H9 (cell line): ENCODE measurements at regions not wholly inside any gene's neighbourhood (a gene's known extent, or its start where the extent isn't known, plus 50 kb on each side); places are given as distances from the start of the nearest gene placed in this dataset.

Source experiments
- DNase-seq: peaks from one replicate; pipeline ENCODE4 v3.0.0-alpha.2; 2017
- H2AFZ ChIP-seq: one replicate; pipeline ENCODE4 v1.6.1; 2013; ENCODE audit warnings: mild to moderate bottlenecking, low read length, control low read depth, moderate library complexity
- H2AK5ac ChIP-seq: 2 replicates; pipeline ENCODE4 v1.6.1; 2013; ENCODE audit warnings: low read length, control low read depth, mixed read lengths; ENCODE audit not compliant: insufficient read length
- H2BK120ac ChIP-seq: one replicate; pipeline ENCODE4 v1.6.1; 2013; ENCODE audit warnings: low read depth, mild to moderate bottlenecking, low read length, control low read depth, inconsistent platforms; ENCODE audit not compliant: poor library complexity, severe bottlenecking
- H2BK12ac ChIP-seq: 2 replicates; pipeline ENCODE4 v1.6.1; 2013; ENCODE audit warnings: low read length, control low read depth, mixed read lengths, low read depth; ENCODE audit not compliant: insufficient read length
- H2BK15ac ChIP-seq: 2 replicates; pipeline ENCODE4 v1.6.1; 2013; ENCODE audit warnings: low read depth, low read length, control low read depth
- H2BK20ac ChIP-seq: one replicate; pipeline ENCODE4 v1.6.1; 2013; ENCODE audit warnings: low read depth, mild to moderate bottlenecking, low read length, control low read depth, inconsistent platforms; ENCODE audit not compliant: poor library complexity, severe bottlenecking
- H2BK5ac ChIP-seq: 2 replicates; pipeline ENCODE4 v1.6.1; 2013; ENCODE audit warnings: low read length, control low read depth, mixed read lengths; ENCODE audit not compliant: insufficient read length
- H3K14ac ChIP-seq: 2 replicates; pipeline ENCODE4 v1.6.1; 2013; ENCODE audit warnings: low read length, control low read depth; ENCODE audit not compliant: insufficient read depth
- H3K18ac ChIP-seq: 2 replicates; pipeline ENCODE4 v1.6.1; 2013; ENCODE audit warnings: low read depth, mild to moderate bottlenecking, mixed read lengths, low read length, control low read depth; ENCODE audit not compliant: insufficient read length
- H3K23ac ChIP-seq: 2 replicates; pipeline ENCODE4 v1.6.1; 2013; ENCODE audit warnings: low read length, control low read depth, mixed read lengths, low read depth; ENCODE audit not compliant: insufficient read length
- H3K23me2 ChIP-seq: 2 replicates; pipeline ENCODE4 v1.6.1; 2013; ENCODE audit warnings: low read depth, mild to moderate bottlenecking, mixed read lengths, low read length, control low read depth; ENCODE audit not compliant: insufficient read length, poor library complexity, severe bottlenecking
- H3K27ac ChIP-seq: 2 replicates; pipeline ENCODE4 v1.5.1; 2013; ENCODE audit warnings: low read length, control low read depth, mixed read lengths, low read depth; ENCODE audit not compliant: insufficient read length
- H3K27me3 ChIP-seq: 2 replicates; pipeline ENCODE4 v1.6.1; 2013; ENCODE audit warnings: low read length, control low read depth, inconsistent platforms; ENCODE audit not compliant: insufficient read depth
- H3K4ac ChIP-seq: 2 replicates; pipeline ENCODE4 v1.6.1; 2013; ENCODE audit warnings: low read depth, mild to moderate bottlenecking, control low read depth, inconsistent platforms, low read length, moderate library complexity
- H3K4me1 ChIP-seq: 2 replicates; pipeline ENCODE4 v1.6.1; 2013; ENCODE audit warnings: low read length, control low read depth, inconsistent platforms; ENCODE audit not compliant: insufficient read depth
- H3K4me2 ChIP-seq: 2 replicates; pipeline ENCODE4 v1.6.1; 2013; ENCODE audit warnings: low read length, control low read depth, mixed read lengths; ENCODE audit not compliant: insufficient read length, insufficient read depth
- H3K56ac ChIP-seq: 2 replicates; pipeline ENCODE4 v1.6.1; 2013; ENCODE audit warnings: low read depth, mild to moderate bottlenecking, mixed read lengths, low read length, control low read depth; ENCODE audit not compliant: insufficient read length
- H3K79me1 ChIP-seq: 2 replicates; pipeline ENCODE4 v1.6.1; 2013; ENCODE audit warnings: low read depth, mild to moderate bottlenecking, moderate library complexity, low read length, control low read depth, inconsistent platforms; ENCODE audit not compliant: insufficient read depth, poor library complexity, severe bottlenecking
- H3K79me2 ChIP-seq: 2 replicates; pipeline ENCODE4 v1.6.1; 2013; ENCODE audit warnings: low read length, control low read depth, inconsistent platforms; ENCODE audit not compliant: insufficient read depth
- H3K9ac ChIP-seq: 2 replicates; pipeline ENCODE4 v1.6.1; 2013; ENCODE audit warnings: low read length, control low read depth, mixed read lengths; ENCODE audit not compliant: insufficient read length; ENCODE audit errors: extremely low read depth
- H3K9me3 ChIP-seq: one replicate; pipeline ENCODE4 v1.6.1; 2013; ENCODE audit warnings: low read depth, low read length, inconsistent platforms; ENCODE audit not compliant: control insufficient read depth
- H3T11ph ChIP-seq: one replicate; pipeline ENCODE4 v1.6.1; 2013; ENCODE audit warnings: mild to moderate bottlenecking, low read length, control low read depth, inconsistent platforms
- H4K20me1 ChIP-seq: one replicate; pipeline ENCODE4 v1.6.1; 2013; ENCODE audit not compliant: control insufficient read depth, insufficient read length, insufficient read depth
- H4K5ac ChIP-seq: 2 replicates; pipeline ENCODE4 v1.6.1; 2013; ENCODE audit warnings: low read depth, mild to moderate bottlenecking, mixed read lengths, low read length, control low read depth; ENCODE audit not compliant: insufficient read length
- H4K8ac ChIP-seq: replicated peaks from 2 replicates; pipeline ENCODE4 v1.6.1; 2013; ENCODE audit warnings: low read length, control low read depth, mixed read lengths, low read depth; ENCODE audit not compliant: insufficient read length
- H4K91ac ChIP-seq: 2 replicates; pipeline ENCODE4 v1.6.1; 2013; ENCODE audit warnings: low read depth, mild to moderate bottlenecking, moderate library complexity, mixed read lengths, low read length, control low read depth; ENCODE audit not compliant: insufficient read length
- H3K27ac Mint-ChIP-seq, 3 experiments: 2 replicates in 2 of 3; 3 replicates in 1 of 3; pipeline ENCODE4 v1.8.0; 2020 to 2021; ENCODE audit warnings: mixed read lengths in 3 of 3, mild to moderate bottlenecking in 1 of 3, moderate library complexity in 1 of 3
- H3K27me3 Mint-ChIP-seq: 2 replicates; pipeline ENCODE4 v1.8.0; 2021; ENCODE audit warnings: low read depth, mild to moderate bottlenecking, moderate library complexity, mixed read lengths
- H3K36me3 Mint-ChIP-seq, 3 experiments: 2 replicates in 2 of 3; 3 replicates in 1 of 3; pipeline ENCODE4 v1.8.0; 2020 to 2021; ENCODE audit warnings: low read depth in 3 of 3, mixed read lengths in 3 of 3; ENCODE audit not compliant: insufficient read depth in 1 of 3
- H3K4me1 Mint-ChIP-seq, 2 experiments: 2 replicates each; pipeline ENCODE4 v1.8.0; 2020; ENCODE audit warnings: mixed read lengths in 2 of 2
- H3K4me3 Mint-ChIP-seq, 2 experiments: 2 replicates in 1 of 2; 3 replicates in 1 of 2; pipeline ENCODE4 v1.8.0; 2020 to 2021; ENCODE audit warnings: mild to moderate bottlenecking in 2 of 2, mixed read lengths in 2 of 2, moderate library complexity in 1 of 2
- H3K9me3 Mint-ChIP-seq, 2 experiments: 2 replicates in 1 of 2; 3 replicates in 1 of 2; pipeline ENCODE4 v1.8.0; 2020; ENCODE audit warnings: mild to moderate bottlenecking in 2 of 2, mixed read lengths in 2 of 2, moderate library complexity in 1 of 2
- TF ChIP-seq, protein P1 (sequence below): fragments of 200-600 bp; sonication (generic); conservative IDR thresholded peaks from 3 replicates; pipeline ENCODE4 v1.8.0; 2021; ENCODE audit warnings: antibody characterized with exemption, mild to moderate bottlenecking

DNA sequence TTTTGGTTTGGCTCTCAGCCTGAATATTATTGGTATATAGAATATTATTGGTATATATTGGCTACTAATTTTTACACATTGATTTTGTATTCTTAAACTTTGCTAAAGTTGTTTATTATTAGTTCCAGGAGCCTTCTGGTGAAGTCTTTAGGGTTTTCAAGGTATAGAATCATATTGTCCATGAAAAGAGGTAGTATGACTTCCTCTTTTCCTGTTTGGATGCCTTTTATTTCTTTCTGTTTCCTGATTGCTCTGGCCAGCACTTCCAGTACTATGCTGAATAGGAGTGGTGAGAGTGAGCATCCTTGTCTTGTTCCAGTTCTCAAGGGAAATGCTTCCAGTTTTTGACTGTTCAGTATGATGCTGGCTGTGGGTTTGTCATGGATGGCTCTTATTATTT is 107.3 kb upstream of the LIPC start:
- Histone ChIP-seq H3K18ac (no peak overlapping the region), H4K8ac (no peak overlapping the region), H3K9ac (no peak overlapping the region), H4K20me1 (no peaks in the 10 kb centered on the region), H2BK5ac (no peak overlapping the region), H3K9me3 (no peaks in the 10 kb centered on the region), H3K79me1 (no peaks in the 10 kb centered on the region), H2BK12ac (no peak overlapping the region), H2BK120ac (no peak overlapping the region), H2AK5ac (no peak overlapping the region), H2BK15ac (no peak overlapping the region), H3K27ac (no peak overlapping the region), H3K23ac (no peak overlapping the region), H2BK20ac (no peak overlapping the region), H3K79me2 (no peaks in the 10 kb centered on the region), H3K27me3 (no peaks in the 10 kb centered on the region), H3K4me2 (no peak overlapping the region), H3K56ac (no peak overlapping the region), H3K14ac (no peak overlapping the region), H2AFZ (no peak overlapping the region), H4K91ac (no peak overlapping the region), H3T11ph (no peak overlapping the region), H3K4ac (no peak overlapping the region), H3K4me1 (no peaks in the 10 kb centered on the region), H3K23me2 (no peaks in the 10 kb centered on the region), H4K5ac (no peak overlapping the region)
- Mint-ChIP-seq H3K27ac (no peak overlapping the region), H3K4me3 (no peak overlapping the region), H3K9me3 (peaks cover 4 to 9% of the 10 kb centered on the region in 2 experiments; a peak in 3 of 5 replicates), H3K36me3 (peaks cover 0 to 11% (median 3%) of the 10 kb centered on the region in 3 experiments; a peak in 4 of 7 replicates), H3K27me3 (no peaks in the 10 kb centered on the region), H3K4me1 (no peaks in the 10 kb centered on the region)
- no peak for DNase-seq
- TF ChIP-seq, protein P1, sequence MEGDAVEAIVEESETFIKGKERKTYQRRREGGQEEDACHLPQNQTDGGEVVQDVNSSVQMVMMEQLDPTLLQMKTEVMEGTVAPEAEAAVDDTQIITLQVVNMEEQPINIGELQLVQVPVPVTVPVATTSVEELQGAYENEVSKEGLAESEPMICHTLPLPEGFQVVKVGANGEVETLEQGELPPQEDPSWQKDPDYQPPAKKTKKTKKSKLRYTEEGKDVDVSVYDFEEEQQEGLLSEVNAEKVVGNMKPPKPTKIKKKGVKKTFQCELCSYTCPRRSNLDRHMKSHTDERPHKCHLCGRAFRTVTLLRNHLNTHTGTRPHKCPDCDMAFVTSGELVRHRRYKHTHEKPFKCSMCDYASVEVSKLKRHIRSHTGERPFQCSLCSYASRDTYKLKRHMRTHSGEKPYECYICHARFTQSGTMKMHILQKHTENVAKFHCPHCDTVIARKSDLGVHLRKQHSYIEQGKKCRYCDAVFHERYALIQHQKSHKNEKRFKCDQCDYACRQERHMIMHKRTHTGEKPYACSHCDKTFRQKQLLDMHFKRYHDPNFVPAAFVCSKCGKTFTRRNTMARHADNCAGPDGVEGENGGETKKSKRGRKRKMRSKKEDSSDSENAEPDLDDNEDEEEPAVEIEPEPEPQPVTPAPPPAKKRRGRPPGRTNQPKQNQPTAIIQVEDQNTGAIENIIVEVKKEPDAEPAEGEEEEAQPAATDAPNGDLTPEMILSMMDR = no peak
